NCI-H446 treated with DMSO at 0.1 percent for 48 hours (cell line): ENCODE measurements at regions not wholly inside any gene's neighbourhood (a gene's known extent, or its start where the extent isn't known, plus 50 kb on each side); places are given as distances from the start of the nearest gene placed in this dataset.
"Not testable (repeated sequence)": the region's sequence is repeated elsewhere in the genome, so short reads cannot be mapped to it uniquely, and the experiment has no call there.

Experiments
- DNase-seq: peaks from one replicate; lab custom pipeline; 2025; lab: John Stamatoyannopoulos, UW

DNA sequence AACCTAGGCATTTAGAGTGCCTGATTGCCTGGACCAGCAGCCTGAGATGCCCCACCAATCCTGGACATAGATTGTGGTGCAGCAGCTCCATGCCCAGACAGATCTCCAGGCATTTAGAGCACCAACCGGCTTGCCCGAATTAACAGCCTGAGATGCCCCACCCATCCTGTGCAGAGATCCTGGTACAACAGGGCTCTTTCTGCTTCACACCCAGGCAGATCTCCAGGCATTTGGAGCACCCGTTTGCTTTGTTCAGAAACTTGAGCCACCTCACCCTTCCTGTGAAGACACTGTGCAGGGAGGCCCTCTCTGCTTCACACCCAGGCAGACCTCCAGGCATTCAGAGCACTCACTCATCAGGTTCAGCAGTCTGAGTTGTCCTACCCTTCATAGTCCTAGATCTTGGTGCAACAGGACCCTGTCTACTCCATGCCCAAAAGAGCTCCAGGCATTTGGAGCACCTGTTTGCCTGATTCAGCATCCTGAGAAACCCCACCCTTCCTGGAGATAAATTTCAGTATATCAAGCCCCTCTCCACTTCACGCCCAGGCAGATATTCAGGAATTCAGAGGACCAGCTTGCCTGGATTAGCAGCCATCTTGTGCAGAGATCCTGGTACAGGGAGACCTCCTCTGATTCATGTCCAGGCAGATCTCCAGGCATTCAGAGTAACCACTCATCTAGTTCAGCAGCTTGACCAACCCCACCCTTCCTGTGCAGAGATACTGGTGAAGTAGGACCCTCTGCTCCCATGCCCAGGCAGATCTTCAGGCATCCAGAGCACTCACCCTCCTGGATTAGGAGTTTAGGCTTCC, 189.2 kb upstream of the FERMT1 start:
- no peak for DNase-seq

DNA sequence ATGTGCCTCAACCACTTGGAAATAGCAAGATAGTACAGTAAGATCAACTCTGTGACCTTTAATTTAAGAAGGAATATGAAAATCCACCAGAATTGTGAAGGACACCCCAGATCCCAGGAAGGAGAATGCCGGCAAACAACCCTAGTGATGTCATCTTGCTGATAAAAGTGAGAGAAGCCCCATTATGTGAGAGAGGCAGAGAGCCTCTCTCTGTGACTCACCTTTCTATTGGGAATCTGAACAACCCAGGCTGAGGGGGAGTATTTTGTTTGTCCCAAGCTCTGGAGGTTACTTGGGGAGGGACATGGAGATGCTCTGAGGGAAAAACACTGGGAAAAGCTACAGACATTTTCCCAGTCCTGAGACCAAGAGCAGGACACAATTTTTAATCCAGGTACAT, 188.3 kb upstream of the FERMT1 start:
- no peak for DNase-seq

DNA sequence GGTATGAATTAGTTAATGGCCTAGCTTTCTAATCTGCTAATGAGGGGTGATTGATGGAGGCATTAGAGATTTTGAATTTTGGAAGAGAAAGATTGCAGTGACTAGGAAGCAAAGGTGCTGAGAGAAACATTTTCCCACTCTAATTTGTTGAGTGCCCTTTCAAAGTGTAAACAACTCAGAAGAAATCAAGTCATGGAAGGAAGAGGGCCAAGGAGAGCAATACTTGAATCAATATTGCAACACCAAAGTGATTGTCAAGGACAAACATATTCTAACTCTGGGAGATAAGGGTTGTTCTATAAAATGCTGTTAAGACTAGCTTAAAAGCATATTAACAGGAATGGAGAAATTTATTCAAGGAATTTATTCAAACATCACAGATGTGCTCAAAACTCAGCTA, 182.7 kb upstream of the FERMT1 start:
- no peak for DNase-seq

DNA sequence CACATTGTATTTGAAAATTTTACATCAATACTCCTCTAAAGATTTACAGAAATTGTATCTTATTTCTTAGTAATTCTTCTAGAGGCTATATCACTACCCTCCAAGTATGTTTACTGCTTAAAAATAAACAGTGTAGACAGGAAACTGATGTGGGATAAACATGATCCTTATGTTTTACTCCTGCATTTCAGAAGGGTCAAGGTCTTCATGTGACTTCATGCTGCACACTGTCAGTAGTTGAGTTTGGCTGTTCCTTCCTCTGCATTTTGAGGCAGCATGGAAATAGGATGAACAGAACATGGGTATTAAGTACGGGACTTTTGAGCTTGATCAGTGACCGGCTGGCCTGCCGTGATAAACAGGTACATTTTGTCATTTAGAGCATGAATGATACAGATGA, 179.2 kb upstream of the FERMT1 start:
- DNase-seq = no peak

DNA sequence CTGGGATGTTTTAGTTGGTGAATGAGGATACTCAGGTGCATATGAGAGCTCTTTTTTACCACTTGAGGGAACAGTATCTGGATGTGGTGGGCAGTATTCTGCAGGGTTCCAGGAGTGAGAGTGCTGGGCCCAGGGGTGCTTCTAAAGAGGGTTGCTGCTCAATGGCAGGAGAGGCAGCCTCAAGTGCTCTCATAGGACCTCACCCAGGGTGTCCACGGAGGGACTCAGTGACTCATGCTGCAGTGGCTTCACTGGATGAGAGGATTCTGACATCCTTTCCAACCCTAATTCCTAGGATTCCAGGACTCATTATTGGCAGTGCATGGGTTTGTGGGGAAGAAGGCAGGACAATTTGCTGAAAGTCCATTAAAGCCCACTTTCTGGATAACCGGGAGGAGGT, 176.6 kb upstream of the FERMT1 start:
- DNase-seq = no peak

DNA sequence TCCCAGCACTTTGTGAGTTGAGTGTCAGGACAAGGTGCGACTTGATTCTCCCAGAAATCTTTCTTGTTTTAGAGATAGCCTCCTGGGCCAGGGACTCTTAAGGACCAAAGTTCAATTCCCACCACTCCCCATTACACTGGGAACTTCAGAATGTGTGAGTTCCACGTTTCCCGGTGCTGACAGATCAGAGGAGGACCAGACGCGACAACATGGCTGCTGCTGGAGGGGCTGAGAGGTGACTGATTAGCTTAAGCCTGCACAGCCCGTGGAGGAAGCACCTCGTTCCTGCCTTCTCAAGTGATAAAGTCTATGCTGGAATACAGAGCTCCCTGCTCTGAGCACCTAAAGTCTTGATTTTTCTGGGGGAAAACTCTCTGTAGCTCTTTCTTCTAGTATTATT, 175.2 kb upstream of the FERMT1 start:
- DNase-seq = no peak

DNA sequence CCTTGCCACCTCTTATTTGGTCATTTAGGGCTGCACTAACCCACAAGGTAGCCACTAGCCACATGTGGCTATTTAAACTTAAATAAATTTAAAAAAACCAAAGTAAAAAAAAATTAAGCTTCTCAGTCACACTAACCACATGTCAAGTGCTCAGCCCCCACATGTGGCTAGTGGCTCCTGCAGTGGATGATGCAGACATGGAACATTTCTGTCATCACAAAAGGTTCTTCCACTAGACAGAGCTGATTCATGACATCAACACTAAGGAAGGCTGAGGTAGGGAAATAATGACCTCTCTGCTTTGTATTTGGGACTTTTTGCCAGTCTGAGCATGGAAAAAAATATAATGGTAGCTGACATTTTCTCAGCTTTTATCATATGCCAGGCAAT, 173.0 kb upstream of the FERMT1 start:
- no peak for DNase-seq

DNA sequence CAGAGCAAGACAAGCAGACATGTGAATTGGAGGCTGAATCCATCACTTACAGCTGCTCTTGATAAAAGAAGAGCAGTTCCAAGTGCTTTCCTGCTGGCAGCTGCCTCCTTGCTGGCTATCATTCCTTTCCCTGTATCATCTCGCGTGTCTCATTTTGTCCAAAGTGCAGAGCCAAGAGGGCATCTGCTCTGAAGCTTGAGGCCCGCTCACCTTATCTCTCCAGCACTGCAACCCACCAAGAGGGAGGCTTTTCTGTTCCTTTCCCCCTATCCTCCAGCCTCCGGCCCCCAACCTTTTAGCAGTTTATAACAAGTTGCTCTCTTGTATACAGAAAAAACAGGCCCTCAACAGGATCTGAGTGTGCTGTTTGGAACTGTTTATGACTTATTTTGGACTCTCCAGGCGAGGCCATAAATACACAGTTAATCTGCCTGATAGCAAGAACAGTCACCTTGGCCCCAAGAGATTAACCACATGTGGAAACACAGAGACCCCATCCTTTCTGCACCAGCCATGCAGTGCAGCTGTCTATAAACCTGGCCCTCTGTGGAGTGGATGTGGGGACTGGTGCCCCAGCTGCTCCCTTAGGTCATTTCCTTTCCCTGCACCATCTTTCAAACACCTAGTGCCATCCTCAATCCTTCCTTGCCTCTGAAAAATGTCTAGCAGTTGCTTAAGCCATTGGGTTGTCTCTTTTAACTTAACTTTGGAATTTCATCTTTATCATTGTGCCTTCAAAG, 172.5 kb upstream of the FERMT1 start:
- no peak for DNase-seq

DNA sequence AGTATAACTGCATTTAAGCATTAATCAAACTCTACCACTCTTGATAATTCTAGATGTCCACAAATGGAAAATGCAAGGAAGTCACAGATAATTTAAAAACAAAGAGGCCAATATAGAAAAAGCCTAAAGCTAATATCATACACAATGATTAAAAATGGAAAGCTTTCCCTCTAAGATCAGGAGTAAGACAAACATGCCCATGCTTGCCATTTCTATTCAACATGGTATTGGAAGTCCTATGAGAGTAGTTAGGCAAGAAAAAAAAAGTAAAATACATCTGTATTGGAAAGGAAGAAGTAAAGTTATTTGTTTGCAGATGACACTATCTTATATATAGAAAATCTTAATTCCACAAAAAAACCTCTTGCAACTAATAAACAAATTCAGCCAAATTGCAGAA, 164.6 kb upstream of the FERMT1 start:
- DNase-seq = no peak

DNA sequence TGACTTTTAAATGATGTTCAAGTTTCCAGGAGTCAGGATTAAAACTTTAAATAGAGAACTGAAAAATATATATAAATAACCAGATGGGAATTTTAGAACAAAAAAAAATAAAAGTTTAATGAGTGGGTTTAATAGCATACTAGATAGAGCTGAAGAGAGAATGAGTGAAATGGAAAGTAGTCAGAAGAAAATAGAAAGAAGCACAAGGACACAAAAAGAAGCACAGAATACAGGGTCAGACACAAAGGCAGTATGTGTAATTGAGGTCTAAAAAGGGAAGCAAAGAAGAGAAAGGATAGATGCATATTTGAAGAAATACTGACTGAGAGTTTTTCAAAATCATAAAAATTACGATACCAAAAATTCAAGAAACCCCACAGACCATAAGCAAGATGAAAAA, 159.8 kb upstream of the FERMT1 start:
- DNase-seq = no peak

DNA sequence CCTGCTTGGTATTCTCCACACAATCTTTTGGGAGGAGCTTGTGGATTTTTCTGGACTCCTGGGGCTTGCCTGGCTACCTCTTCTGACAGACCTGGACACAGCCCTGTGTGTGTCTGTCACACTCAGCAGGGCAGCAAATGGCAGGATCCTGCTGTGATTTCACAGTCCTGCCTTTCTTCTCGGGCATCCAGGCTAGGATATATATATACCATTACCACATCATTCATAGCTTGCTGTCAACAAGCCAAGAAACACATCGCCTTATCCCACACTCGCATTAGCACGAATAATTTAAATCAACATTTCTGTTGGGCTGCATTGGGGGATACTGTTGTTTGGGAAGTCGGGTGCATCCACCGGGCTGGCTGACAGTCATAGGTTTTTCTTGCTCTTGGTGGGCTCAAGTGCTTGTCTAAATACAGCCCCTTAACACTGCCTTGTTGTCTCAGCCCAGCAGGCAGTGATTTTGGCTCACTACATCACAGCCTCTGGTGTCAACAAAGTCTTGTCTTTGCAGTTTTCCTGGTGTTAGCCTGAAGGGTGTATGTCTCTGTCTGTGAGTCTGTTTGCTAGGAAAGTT, 154.9 kb upstream of the FERMT1 start:
- no peak for DNase-seq

DNA sequence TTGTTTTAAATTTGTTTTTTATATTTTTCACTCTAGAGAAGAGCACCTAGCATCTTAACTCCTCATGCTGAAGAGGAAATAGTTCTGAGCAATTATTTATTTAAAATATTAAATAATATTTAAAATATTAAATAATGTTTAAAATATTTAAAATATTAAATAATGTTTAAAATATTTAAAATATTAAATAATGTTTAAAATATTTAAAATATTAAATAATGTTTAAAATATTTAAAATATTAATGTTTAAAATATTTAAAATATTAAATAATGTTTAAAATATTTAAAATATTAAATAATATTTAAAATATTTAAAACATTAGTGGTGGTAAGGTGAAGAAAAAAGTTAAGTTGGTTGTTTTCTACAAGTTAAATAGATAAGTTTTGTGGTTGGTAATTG, 147.6 kb upstream of the FERMT1 start:
- not testable (repeated sequence) for DNase-seq

DNA sequence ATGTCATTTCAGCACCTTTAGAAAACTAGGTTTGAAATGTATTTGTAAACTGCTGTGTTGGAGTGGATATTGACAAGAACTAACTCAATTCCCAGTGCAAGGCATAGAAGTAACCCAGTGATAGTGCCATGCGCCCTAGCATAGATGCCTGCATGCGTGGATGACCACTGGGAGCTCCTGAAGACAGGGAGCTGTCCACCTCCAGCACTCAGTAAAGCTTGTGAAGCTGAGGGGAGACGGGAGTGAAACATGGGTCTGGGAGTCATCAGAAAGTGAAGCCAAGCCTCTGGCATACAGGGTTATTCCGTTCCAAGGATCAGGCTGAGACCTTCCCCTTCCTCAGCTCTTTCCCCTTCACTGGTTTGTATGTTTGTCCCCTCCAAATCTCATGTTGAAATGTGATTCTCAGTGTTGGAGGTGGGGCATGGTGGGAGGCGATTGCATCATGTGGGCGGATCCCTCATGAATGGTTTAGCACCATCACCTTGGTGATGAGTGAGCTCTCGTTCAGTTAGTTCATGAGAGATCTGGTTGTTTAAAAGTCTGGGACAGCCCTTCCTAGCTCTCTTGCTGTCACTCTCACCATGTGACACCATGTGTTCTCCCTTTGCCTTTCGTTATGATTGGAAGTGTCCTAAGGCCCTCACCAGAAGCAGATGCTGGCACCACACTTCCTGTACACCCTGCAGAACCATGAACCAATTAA, 146.5 kb upstream of the FERMT1 start:
- no peak for DNase-seq

DNA sequence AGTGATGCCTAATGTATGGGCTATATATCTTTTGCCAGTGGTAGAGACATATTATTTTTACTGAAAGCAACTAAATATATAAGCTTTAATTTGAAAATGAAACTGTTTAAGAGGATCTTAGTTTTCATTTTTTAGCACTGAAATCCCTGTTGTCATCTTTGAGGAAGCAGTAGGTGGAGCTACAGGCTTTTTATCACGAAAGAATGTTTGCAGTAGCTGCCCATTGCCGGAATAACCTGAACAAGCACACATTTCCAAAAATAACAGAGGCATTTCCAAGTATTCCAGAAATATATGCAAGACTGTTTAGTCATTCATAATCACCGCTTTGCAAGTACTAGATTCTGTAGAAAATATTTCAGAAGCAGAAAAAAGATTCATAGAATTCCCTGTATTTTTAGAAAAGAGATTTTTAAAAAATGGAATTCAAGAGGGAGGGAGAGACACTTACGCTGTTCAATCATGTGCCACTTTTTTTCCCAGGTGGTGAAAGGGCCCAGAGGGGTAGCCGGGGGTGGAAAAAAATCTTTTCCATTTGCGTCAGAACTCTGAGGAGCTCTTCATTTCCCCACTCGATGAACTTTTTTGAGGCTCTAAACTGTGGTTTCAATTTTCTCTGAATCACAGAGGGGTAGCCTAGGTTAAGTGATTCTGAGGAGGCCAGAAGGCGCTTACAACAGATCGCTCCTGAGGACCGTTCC, 142.5 kb upstream of the FERMT1 start:
- DNase-seq = no peak

DNA sequence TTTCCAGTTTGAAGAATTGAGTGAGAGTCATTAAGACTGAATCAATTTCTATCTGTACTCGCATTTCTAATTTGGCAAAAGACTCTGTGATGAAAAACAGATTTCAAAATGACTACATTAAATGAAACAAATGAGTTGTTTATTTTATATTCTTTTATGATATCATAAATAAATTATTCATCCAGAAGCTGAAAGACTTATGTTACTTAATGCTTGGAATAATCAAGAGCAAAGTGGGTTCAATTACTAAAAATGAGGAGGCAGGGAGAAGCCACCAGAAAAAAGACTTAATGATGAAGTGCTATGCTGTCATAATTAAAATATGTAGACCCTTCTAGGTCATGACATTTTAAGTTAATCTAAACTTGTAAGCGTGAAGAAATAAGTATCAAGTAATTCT, 130.6 kb upstream of the FERMT1 start:
- no peak for DNase-seq

DNA sequence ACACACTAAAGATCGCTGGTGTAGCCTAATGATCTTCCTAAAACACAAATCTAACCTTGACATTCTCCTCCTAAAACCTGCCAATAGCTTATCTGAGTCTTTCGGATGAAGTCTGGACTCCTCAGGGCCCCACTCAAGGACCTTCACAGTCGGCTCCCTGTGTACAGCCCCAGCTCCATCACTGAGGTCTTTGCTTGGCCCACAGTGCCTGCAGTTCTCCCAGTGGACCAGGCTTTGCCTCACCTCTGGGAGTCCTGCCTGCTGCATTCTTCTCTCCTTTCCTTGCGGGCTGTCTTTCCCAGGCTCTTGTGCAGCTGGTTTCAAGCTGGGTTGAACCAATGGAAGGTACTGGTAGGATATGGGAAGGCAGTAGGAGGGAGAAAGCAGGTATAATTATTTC, 122.6 kb upstream of the FERMT1 start:
- DNase-seq = no peak

DNA sequence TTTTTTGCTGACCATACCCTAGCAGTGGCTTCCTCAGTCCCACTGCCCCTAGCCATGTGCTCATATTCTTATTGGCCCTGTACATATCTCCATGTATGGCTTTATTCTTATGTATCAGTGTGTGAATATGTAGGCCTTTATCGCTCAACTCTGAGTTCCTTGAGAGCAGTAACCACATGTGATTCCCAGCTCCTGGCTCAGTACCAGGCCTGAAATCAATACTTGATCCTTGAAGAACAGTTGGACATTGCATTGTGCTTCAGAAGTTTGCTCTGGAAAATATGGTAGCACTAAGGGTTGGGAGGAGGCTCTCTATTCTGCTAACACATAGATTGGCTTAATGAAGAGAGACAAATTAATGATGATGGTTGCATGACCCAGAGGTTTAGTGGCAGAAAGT, 118.8 kb upstream of the FERMT1 start:
- no peak for DNase-seq

DNA sequence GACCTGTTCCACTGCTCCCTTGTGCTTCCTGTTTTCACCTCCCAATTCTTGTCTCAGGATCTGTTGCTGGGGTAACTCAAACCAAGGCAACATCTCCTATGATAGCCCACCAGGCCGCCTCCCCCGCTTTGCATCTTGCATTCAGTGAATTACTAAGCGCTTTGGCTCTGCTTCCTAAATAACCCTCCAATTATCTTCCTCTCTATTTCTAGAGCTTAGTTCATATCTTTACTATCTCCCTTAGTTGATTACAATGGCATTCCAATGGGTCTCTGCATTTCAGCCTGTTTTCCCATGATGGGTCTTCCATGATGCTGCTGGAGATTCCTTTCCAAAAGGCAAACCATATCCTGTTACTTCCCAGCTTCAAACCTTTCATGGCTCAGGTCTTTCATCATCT, 117.2 kb upstream of the FERMT1 start:
- no peak for DNase-seq

DNA sequence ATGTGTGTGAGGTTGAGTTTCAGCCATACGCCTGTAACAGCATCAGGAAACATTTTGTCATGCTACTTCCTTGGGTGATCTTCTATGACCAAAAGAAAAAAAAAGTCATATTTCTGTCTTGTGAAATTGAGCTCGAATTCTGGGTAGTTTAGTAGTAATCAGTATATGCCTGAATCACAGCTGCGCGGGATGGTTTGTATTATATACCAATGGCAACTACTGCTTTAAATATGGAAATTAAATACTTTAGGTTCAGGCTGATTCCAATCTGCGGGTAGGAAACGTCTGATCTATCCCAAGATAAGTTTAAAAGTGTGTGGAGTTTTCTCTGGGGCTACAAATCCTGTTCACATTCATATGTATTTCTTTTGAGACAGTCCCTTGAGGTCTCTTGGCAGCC, 115.6 kb upstream of the FERMT1 start:
- DNase-seq = no peak

DNA sequence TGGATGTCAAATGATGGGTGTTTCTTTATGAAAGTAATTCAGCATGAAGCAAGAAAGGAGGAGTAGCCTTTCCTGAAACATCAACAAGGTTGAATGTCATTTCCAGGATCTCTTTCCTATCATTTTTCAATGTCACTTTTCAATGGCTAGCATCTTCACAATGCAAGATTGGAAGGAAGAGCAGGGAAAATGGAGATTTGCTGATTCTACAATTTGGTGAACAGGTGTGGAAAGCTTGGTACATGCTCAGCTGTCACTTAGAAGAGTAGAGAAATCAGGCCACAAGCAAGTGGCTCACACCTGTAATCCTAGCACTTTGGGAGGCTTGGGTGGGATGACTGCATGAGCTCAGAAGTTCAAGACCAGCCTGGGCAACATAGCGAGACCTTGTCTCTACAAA, 112.7 kb upstream of the FERMT1 start:
- DNase-seq = no peak

DNA sequence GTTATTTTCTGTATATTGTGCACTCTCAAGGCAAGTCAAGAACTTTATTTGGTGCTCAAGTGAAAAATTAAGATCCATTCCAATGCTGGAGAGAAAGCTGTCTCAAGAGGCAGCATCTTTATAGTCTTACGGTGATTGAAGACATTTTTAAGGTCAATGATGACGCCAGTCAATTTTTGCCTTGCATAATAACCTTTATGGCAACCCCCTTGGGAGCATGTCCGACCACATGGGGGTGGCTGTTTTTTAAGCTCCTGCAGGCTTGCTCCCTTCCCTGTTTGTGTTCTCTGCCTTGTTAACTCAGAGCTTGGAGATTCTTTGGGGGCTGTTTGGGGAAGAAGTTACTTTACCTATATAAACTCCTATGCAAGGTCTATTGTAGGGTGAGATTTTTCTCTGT, 109.6 kb upstream of the FERMT1 start:
- no peak for DNase-seq

DNA sequence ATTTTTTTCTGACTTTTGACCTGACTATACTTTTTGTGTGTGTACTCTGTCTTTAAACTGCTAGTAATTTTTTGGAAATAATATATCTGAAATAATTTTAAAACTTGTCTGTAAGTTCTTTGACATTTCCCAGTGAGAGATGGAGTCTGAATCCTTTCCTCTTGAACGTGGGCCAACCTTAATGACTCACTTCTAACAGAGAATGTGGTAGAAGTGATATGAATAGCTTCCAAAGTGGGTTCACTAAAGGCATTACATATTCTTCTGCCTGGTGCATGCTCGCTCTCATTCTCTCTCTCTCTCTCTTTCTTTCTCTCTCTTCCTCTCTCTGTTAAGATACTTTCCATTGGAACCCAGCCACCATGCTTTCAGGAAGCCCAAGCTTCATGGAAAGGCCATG, 108.7 kb upstream of the FERMT1 start:
- DNase-seq = no peak
